Kidney capillary endothelial cell (primary cell): ENCODE measurements at regions not wholly inside any gene's neighbourhood (a gene's known extent, or its start where the extent isn't known, plus 50 kb on each side); places are given as distances from the start of the nearest gene placed in this dataset.
"Not testable (repeated sequence)": the region's sequence is repeated elsewhere in the genome, so short reads cannot be mapped to it uniquely, and the experiment has no call there.

Experiments
- DNase-seq: peaks from one replicate; pipeline ENCODE4 v3.0.0-alpha.2; 2018; ENCODE audit warnings: low spot score

DNA sequence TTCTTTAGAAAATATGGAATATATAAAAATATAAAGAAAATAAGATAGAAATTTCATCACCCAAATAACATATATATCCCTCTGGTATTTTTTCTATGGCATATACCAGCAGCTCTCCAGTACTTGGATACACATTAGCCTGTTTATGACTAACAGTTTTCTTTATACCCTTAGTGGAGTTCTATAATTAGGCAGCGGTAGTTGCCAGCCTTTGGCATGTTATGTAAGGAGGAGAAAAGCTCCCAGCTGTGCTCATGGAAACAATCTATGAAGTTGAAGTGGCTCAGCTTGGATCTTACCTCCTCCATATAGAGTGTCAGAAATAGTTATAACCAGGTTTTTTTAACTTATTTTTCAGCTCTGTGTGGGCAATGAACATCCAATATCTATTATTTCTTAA lies 1636.8 kb downstream of the AMY1C start:
- no peak for DNase-seq

DNA sequence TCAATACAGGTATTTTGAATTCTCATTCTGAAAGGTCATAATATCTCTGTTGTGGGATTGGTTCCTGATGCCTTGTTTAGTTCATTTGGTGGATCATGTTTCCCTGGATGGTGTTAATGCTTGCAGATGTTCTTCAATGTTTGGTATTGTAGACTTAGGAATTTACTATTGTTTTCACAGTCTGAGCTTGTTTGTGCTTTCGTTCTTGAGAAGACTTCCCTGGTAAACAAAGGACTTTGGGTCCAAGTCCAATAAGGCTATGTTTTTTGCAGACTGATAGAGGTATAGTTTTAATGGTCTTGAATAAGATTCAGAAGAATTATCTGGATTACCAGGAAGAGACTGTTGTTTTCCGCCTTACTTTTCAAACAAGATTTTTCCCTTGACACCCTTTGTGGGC lies 1646.3 kb downstream of the AMY1C start:
- no peak for DNase-seq

DNA sequence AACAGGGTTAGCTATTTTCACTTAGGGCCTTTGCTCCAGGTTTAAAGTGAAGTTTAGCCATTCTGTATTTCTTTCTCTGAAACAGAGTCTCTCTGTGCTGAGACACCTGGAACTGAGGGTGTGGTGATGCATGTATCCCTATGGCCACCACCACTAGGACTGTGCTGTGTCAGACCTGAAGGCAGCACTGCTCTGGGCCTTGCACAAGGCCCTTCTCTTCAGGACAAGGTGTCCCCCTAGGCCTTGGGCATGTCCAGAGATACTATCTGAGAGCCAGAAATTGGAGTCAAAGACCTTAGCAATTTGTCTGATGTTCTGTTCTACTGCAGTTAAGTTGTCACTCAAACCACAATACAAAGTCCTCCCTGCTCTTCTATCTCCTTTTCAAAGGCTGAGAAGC lies 1649.2 kb downstream of the AMY1C start:
- no peak for DNase-seq

DNA sequence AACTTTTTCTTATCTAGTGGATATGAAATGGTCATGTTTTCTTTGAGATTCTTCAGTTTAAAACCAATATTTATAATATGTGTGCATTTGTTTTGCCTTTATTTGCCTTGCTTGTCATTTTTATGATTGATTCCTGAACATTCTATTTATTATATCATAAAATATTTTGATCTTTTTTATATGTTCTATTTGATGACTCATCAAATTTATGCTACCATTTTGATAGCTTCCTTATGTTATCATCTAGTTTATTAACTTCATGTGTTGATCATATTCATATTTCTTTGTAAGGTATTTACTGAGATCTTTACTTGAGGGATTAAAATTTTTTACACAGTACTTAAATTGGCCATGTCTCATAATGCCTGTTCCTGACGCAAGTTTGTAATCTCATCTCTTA lies 1650.0 kb downstream of the AMY1C start:
- DNase-seq: no peak

DNA sequence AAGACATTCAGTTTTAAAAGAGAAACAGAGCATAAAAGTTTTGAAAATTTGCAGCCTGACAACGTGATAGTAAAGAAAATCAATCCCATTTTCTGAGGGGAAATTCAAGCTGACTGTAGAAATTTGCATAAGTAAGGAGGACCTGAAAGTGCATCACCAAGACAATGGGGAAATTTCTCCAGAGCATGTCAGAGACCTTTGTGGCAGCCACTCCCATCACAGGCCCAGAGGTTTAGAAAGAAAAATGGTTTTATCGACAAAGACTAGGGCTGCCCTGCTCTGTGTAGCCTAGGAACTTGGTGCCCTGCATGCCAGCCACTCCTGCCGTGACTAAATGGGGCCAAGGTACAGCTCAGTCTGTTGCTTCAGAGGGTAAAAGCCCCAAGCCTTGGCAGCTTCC lies 1640.2 kb upstream of the PRMT6 start:
- no peak for DNase-seq

DNA sequence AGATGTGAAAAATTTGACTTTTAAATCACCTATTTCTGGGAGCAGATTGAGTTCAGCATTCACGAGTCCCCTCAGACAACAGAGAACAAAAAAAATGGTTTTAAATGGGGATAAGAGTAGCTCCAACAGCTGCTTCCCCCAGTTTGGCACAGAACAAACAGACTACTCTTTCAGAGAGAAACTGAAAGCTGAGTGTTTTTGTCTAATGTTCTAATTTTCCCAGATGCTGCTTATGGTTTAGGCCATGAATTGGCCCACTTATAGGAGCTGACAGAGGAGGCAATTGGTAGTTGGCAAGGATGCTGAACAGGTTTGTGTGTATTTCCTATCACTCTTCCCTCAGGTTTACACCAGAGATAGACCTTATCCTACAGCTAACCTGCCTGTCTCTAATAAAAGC lies 1637.4 kb upstream of the PRMT6 start:
- no peak for DNase-seq

DNA sequence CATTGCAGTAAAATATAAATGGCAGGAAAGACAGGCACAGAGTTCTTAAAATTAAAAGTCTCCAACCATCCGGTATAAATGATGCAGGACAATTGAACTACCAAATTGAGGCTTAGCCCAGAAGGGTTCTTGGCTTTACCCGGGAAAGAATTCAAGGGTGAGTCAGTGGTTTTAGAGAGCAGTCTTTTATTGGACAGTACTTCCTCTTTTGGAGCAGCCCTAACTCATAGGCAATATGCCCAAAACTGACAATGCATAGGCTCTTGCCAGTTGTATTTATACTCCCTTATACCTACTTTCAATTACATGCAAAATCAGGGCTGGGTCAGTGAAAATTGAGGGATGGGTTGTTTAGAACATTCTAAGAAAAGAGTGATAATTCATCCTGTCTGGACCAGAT lies 1628.9 kb upstream of the PRMT6 start:
- no peak for DNase-seq

DNA sequence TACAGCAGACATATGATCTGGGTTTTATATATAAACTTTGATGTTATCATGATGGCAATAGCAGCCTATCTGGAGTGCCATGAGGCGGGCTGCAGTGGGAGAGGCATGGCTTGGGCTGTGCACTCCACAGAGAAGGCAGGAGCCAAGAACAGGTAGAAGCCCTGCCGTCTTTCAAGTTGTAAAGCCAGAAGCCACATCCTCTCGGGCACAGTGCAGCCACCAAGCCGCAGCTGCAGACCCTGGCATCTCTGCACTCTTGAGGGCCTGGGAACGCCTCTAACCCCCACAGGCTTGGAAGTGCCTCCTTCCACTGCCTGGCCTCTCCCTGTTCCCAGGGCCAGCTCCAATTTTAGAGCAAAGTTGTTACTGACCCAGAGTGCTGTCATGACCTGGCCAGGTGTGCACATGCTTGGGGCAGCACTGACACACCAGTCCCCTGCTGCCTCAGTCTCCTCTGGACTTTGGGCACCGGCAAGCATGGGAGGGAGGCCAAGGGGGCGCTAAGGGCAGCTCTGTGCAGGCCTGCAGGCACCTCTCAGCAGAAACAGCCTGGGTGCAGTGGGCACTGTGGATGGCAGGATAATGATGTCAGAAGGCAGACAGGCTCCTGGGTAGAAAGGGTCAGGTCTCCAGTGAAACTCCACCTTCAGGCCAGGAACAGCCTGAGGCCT lies 1619.8 kb upstream of the PRMT6 start:
- DNase-seq: no peak

DNA sequence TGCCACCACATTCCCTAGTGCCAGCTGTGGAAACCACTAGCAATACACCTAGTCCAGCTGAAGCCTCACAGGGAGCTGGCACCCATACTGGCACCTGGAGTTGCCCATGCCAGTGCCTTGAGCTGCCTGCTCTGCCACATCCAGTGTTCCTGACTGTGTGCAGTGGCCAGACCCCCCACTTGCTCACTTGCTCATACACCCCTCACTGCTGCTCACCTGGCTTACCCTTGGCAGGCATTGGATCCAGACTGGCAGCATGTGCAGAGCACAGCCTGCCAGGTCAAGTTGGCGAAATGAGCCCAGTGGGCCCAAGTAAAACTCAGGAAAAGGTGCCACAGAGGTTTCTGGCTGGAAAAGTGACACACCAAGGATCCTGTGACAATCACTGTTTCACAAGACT lies 1618.6 kb upstream of the PRMT6 start:
- DNase-seq: no peak

DNA sequence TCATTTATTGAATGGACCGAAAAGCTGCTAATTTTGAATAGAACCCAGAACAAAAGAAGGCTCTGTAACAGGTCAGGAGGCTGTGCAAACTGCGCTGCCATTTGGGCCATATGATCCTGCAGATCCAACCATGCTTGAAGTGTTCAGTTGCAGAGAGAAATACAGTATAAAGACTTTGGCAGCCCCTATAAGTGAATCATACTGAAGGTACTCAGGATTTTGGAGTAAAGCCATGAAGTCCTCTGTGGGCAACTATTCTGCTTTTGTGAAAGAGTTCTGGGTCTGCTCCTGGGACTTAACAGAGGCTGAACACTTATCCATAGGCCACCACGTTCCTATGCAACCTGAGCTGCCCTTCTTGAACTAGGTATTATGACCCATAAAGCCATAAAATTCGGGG lies 1613.6 kb upstream of the PRMT6 start:
- no peak for DNase-seq

DNA sequence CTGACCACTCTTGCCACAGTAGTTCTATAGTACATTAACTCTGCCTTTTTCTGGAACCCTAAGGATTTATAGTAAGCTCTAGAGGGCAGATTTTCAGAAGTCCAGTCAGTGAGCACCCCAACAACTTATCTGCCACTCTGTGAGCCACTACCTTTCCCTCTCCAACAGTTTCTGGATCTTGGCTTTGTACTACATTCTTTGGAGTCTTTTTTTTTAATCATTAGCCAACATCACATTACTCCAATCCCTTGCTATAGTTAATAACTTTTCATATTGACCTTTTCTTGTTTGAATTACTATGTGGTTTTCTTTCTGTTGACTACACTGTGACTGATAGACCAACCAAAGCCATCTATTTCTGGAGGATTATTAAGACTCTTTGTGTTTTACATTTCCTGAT lies 1596.7 kb upstream of the PRMT6 start:
- no peak for DNase-seq

DNA sequence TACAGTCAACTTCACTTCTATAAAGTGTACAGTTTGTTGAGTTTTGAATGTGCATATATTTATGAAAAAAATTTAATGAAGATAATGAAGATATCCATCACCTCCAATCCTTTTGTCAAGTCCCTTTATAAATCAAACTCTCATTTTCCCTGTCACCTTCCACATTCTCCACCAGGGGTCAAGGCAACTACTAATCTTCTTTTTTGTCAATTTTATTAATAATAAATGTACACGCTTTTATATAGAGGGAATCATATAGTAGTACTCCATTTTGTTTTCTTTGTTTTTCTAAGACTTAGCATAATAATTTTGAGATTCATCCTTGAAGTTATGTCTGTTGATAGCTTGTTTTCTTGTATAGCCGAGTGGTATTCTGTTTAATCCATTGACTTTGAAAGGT lies 1594.2 kb upstream of the PRMT6 start:
- no peak for DNase-seq

DNA sequence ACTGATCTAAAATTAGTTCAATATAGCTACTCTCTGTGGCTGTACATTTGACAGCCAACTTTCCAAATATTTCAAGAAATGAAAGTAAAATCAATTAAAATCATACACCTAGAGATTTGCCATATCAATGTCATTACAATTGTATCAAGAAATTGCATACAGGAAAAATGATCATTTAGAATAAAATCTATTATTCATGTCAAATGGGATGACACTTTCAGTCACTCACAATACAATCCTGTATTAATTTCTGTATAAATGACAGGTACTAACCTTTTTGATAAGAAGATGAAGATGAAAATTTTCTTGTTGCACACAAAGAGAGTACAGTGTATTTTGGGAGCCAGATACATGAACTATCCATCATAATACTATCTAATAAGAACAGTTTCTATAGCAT lies 1588.9 kb upstream of the PRMT6 start:
- DNase-seq: no peak

DNA sequence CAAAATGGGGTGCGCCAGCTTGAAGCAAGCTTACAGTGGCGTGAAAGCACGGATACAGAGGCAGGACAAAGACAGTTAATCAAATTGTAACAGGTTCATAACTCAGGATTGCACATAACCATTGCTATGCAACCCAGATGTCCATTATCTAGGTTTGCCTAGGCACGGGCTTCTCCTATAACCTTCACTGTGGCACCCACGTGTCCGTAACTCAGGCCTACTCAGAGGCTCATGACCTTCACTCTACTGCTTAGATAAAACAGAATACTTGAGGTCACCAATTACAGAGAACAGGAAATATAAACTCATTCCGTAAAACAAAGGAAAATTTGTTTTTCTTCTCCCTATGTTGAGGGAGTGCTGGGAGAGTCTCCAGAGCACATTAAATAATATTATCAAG lies 1585.9 kb upstream of the PRMT6 start:
- not testable (repeated sequence) for DNase-seq

DNA sequence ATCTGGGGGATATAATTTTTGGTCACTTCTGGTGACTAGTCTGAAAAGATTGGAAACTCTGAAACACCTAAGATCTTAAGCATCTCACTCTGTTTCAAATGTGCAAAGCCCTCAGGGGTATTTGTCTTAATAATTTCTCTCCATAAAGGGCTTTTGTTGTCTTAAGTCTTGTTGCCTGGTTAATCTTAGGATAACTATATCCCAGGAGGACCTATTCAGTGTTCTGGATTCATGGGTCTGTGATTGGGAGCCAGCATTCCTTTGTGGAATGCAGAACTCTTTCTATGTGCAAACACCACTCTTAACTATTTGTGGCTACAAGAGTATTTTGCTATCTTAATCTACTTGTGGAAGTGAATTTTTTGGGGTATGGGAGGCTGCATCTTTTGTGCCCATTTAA lies 1573.0 kb upstream of the PRMT6 start:
- DNase-seq: no peak

DNA sequence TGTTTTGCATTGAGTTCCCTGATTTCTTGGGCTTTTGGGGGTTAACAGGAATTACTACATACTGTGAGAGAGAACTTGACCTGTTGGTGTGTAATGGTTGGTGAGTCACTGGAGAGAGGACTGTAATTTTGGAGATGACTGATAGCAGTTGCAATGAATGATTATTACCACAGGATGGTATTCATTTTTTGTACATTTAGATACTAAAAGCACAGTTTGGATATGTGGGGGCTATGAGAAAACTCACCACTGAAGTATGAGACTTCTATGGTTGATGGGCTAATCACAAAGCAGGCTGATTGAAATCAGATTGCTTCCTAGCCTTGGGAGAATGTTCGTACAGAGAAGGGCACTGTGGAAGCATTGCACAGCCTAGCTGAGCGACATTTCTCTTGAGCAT lies 1571.3 kb upstream of the PRMT6 start:
- DNase-seq: no peak

DNA sequence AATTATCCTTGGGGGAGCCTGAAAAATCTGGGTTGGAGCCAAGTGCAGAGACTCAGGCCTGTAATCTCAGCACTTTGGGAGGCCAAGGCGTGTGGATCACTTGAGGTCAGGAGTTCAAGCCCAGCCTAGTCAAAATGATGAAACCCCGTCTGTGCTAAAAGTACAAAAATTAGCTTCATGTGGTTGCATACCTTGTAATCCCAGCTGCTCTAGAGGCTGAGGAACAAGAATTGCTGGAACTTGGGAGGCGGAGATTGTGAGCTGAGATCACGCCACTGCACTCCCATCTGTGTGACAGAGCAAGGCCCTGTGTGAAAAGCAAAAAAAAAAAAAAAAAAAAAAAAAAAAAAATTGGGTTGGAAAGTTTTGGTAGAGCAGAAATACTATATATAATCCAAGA lies 1563.6 kb upstream of the PRMT6 start:
- DNase-seq: no peak

DNA sequence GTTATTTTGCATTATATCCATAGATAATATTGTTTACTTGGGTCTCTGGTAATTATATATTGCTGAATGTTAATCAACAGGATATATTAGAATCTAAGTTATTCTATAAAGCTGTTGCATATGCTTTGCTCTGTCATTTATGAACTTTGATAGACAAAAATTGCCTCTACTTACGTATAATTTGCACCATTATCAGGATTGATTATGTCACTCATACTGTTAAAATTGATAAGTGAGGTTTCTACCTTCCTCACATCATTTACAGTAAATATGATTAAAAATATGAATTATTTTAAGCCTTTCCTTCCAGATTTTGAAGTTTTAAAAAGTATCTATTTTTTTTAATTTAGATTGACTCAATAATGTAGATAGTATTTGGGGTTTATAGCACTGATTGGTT lies 1540.4 kb upstream of the PRMT6 start:
- no peak for DNase-seq

DNA sequence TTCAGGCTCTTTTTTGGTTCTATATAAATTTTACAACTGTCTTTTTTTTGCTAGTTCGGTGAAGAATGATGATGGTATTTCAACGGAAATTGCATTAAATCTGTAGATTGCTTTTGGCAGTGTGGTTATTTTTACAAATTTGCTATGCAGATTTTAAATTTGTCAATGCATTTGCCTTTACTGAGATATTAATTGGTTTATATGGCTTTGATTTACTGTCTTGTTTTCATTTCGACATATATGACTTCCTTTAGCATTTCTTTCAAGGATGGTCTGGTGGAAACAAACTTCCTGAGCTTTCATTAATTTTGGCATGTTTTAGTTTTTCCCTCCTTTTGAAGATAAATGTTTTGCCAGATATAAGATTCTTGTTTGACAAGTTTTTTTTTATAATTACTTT lies 1522.5 kb upstream of the PRMT6 start:
- no peak for DNase-seq

DNA sequence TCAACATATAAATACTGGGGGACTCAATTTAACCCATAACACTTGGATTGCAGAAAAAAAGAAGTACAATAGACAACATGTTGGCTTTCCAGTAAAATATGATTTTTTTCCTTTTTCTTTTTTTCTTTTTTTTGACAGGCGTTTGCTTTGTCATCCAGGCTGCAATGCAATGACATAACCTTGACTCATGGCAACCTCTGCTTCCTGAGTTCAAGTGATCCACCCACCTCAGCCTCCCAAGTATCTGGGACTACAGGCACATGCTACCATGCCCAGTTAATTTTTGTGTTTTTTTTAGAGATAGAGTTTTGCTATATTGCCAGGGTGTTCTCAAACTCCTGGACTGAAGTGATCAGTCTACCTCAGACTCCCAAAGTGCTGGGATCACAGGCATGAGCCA lies 1512.0 kb upstream of the PRMT6 start:
- DNase-seq: no peak

DNA sequence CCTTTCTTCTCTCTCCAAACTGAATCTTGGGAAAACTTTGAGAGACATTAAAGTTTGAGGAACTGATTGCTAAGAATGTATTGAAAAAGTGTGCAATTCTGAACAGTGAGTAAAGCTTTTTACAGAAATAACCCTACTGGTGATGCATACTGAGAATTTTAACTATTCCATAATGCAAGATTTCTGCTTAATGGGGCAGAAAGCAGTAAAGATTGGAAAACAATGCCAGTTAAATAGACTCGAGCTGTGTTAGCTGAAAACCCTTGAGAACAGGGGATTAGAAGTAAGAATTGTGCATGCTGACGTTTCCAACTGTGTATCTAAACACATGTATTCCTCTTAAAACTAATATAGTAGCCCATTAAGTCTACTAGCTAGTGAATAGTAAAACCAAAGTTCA lies 1500.2 kb upstream of the PRMT6 start:
- DNase-seq: no peak

DNA sequence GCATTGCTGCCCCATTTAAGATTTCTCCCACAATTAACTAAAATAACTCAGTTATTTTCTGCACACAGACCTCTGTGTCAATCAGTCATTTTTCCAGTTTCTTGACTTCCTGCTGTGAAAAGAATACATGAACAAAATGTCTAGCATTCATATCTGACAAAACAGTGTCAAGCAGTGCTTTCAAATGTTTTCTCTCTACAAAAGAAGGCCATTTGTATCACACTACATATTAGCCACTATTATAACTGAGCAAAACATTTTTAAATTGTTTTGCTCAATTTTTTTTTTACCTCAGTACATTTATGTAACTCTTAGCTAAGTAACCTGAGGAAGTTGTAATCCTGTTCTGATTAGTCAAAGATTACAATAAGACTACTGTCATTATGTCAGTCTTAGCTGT lies 1498.5 kb upstream of the PRMT6 start:
- no peak for DNase-seq

DNA sequence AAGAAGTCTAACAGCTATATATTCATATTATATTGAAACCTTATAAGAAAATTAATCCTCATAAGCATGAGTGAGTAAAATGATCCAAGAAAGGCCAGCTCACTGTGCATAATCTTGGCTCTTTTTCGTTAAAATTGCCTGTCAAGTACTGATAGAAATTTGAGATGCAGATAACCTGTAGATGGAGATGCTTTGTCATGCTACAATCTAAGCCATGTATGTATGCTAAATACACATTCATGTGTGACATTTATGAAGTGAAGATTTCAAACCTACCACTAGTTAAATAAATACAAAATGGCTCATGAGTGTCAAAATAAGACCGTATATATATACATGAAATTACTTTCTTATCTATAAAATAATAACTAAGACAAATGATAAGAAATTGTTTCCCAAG lies 1491.5 kb upstream of the PRMT6 start:
- DNase-seq: no peak

DNA sequence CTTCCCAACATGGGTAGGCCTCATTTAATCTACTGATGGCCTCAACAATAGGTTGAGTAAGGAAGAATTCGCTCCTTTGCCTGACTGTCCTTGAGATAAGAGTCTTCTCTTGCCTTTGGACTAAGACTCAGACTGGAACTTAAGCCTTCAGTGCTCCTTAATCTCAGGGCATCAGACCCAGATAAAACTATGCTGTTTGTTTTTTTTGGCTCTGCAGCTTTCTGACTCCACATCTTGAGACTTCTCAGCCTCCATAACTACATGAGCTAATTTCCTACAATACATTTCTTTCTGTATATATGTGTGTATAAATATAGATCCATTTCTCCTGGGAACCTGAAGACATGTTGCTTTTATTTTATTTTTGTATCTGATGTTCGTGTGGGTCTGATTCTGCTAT lies 1470.7 kb upstream of the PRMT6 start:
- no peak for DNase-seq

DNA sequence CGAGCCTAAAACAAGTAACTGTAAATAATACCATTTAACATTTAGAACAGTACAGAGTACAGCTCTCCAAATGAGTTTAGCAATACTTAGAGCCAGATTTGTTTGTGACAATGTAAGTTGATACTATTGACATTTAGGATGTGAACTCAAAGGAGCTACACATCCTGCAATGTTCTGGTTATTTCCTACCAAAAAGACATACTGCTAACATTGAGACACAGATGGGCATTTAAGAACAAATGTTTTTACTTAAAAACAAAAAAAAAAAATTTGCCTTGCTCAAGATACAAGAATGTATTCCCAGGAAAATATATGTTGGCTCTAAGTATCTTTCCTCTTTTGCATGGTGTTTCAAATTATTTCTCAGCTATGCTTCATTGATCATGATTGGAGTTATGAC lies 1464.8 kb upstream of the PRMT6 start:
- no peak for DNase-seq
